Prostate gland (tissue), 2 donors: ENCODE measurements at regions not wholly inside any gene's neighbourhood (a gene's known extent, or its start where the extent isn't known, plus 50 kb on each side); places are given as distances from the start of the nearest gene placed in this dataset.
"Not testable (repeated sequence)": the region's sequence is repeated elsewhere in the genome, so short reads cannot be mapped to it uniquely, and the experiment has no call there.

Experiments used
- POLR2A ChIP-seq: fragments of 450-650 bp; IDR thresholded peaks from one replicate; pipeline ENCODE4 v1.6.1; 2016; ENCODE audit warnings: antibody characterized with exemption, mild to moderate bottlenecking
- POLR2AphosphoS5 ChIP-seq: sonication (generic); formaldehyde crosslinking; IDR thresholded peaks from one replicate; pipeline ENCODE4 v1.6.1; 2017; ENCODE audit warnings: antibody characterized with exemption
- TF ChIP-seq, protein P1 (sequence below), 4 experiments: fragments of 200-600 bp in 2 of 4; fragments of 450-650 bp in 2 of 4; sonication (generic) in 2 of 4; IDR thresholded peaks; 1 replicate in 3 of 4; 2 replicates in 1 of 4; pipeline ENCODE4 v1.5.1; 2016 to 2019; ENCODE audit warnings: antibody characterized with exemption in 4 of 4, mild to moderate bottlenecking in 2 of 4, moderate library complexity in 2 of 4

DNA sequence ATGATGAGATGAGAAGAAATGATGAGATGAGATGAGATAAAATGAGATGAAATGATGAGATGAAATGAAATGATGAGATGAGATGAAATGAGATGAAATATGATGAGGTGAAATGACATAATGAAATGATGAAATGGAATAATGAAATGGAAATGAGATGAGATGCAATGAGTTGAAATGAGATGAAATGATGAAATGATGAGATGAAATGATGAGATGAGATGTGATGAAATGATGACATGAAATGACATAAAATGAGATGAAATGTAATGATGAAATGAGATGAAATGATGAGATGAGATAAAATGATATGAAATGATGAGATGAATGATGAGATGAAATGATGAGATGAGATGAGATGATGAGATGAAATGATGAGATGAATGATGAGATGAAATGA lies 338.6 kb upstream of the PLGLB1 start:
- TF ChIP-seq, protein P1, sequence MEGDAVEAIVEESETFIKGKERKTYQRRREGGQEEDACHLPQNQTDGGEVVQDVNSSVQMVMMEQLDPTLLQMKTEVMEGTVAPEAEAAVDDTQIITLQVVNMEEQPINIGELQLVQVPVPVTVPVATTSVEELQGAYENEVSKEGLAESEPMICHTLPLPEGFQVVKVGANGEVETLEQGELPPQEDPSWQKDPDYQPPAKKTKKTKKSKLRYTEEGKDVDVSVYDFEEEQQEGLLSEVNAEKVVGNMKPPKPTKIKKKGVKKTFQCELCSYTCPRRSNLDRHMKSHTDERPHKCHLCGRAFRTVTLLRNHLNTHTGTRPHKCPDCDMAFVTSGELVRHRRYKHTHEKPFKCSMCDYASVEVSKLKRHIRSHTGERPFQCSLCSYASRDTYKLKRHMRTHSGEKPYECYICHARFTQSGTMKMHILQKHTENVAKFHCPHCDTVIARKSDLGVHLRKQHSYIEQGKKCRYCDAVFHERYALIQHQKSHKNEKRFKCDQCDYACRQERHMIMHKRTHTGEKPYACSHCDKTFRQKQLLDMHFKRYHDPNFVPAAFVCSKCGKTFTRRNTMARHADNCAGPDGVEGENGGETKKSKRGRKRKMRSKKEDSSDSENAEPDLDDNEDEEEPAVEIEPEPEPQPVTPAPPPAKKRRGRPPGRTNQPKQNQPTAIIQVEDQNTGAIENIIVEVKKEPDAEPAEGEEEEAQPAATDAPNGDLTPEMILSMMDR (IDR thresholded peaks at IDR 0.05), result not testable (repeated sequence)
- not testable (repeated sequence) for TF ChIP-seq POLR2A, POLR2AphosphoS5
